ENCODE measurements at regions not wholly inside any gene's neighbourhood (a gene's known extent, or its start where the extent isn't known, plus 50 kb on each side); places are given as distances from the start of the nearest gene placed in this dataset.

GRCh38 chr14:105854600-105855245 is 328.3 kb downstream of the TMEM121 start:
- no peak for DNase-seq (ENCODE audit: insufficient read length, low spot score)
- FAIRE-seq, result no peak
- TF ChIP-seq, protein P1, sequence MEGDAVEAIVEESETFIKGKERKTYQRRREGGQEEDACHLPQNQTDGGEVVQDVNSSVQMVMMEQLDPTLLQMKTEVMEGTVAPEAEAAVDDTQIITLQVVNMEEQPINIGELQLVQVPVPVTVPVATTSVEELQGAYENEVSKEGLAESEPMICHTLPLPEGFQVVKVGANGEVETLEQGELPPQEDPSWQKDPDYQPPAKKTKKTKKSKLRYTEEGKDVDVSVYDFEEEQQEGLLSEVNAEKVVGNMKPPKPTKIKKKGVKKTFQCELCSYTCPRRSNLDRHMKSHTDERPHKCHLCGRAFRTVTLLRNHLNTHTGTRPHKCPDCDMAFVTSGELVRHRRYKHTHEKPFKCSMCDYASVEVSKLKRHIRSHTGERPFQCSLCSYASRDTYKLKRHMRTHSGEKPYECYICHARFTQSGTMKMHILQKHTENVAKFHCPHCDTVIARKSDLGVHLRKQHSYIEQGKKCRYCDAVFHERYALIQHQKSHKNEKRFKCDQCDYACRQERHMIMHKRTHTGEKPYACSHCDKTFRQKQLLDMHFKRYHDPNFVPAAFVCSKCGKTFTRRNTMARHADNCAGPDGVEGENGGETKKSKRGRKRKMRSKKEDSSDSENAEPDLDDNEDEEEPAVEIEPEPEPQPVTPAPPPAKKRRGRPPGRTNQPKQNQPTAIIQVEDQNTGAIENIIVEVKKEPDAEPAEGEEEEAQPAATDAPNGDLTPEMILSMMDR (IDR thresholded peaks at IDR 0.05; ENCODE audit: insufficient read depth, missing control alignments), result no peak

DNA sequence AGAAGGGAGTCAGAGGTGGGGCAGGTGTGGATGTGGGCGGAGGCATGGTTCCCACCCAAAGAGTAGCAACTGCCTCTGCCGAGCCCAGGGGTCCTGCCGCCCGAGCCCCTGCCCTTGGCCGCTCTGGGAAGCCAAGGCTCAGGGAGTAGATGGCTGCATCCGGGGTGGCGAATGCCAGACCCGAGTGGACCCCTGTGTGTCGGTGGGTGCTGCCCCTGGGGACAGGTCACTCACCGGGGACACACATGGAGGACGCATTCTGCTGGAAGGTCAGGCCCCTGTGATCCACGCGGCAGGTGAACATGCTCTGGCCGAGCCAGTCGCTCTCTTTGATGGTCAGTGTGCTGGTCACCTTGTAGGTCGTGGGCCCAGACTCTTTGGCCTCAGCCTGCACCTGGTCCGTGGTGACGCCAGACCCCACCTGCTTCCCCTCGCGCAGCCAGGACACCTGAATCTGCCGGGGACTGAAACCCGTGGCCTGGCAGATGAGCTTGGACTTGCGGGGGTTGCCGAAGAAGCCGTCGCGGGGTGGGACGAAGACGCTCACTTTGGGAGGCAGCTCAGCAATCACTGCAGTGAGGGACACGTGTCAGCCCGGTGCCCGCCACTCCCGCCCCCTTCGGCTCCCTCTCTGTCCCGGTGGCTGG is 329.0 kb downstream of the TMEM121 start:
- DNase-seq (ENCODE audit: insufficient read length, low spot score) (no peak), FAIRE-seq (no peak)
- TF ChIP-seq, protein P1 (IDR thresholded peaks at IDR 0.05; ENCODE audit: insufficient read depth, missing control alignments), result no peak

- TF ChIP-seq, protein P1 (IDR thresholded peaks at IDR 0.05; ENCODE audit: insufficient read depth, missing control alignments), result no peak
- DNase-seq (ENCODE audit: insufficient read length, low spot score) (no peak), FAIRE-seq (no peak)
Measured at GRCh38 chr14:105855893-105856675, 329.7 kb downstream of the TMEM121 start.

DNA sequence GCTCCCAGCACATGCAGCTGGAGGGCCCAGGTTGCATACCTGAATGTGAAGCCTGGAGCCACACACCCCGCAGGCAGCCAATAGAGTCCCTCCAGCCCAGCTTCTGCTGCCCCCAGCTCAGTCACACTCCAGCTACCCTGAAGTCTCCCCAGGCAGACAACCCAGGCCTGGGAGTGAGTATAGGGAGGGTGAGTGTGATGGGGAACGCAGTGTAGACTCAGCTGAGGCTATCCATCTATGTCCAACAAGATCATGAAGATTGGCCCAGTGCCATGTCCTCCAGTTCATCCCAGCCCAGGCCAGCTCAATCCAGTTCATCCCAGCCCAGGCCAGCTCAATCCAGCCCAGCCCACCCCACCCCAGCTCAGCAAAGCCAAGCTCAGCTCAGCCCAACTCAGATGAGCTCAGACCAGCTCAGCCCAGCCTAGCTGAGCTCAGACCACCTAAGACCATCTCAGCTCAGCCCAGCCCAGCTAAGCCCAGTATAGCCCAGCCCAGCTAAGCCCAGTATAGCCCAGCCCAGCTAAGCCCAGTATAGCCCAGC is 330.4 kb downstream of the TMEM121 start:
- FAIRE-seq (no peak), DNase-seq (ENCODE audit: insufficient read length, low spot score) (no peak)
- TF ChIP-seq, protein P1 (IDR thresholded peaks at IDR 0.05; ENCODE audit: insufficient read depth, missing control alignments), result no peak

DNA sequence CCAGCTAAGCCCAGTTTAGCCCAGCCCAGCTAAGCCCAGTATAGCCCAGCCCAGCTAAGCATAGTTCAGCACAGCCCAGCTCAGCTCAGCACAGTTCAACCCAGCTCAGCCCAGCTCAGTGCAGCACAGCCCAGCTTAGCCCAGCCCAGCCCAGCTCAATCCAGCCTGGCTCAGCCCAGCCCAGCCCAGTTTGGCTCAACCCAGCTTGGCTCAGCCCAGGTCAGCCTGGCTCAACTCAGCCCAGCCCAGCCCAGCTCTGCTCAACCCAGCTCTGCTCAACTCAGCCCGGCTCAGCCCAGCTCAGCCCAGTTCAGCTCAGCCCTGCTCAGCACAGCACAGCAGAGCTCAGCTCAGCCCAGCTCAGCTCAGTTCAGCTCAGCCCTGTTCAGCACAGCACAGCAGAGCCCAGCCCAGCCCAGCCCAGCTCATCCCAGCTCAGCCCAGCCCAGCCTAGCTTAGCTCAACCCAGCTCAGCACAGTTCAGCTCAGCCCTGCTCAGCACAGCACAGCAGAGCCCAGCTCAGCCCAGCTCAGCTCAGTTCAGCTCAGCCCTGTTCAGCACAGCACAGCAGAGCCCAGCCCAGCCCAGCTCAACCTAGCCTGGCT is 330.9 kb downstream of the TMEM121 start:
- FAIRE-seq (no peak), DNase-seq (ENCODE audit: insufficient read length, low spot score) (no peak)
- TF ChIP-seq, protein P1 (IDR thresholded peaks at IDR 0.05; ENCODE audit: insufficient read depth, missing control alignments), result no peak

- DNase-seq (ENCODE audit: insufficient read length, low spot score), result no peak
- TF ChIP-seq, protein P1 (IDR thresholded peaks at IDR 0.05; ENCODE audit: insufficient read depth, missing control alignments), result no peak
- FAIRE-seq, result no peak
Measured at GRCh38 chr14:105857826-105858675, 331.7 kb downstream of the TMEM121 start.
